GM12878 (cell line): ENCODE measurements at regions not wholly inside any gene's neighbourhood (a gene's known extent, or its start where the extent isn't known, plus 50 kb on each side); places are given as distances from the start of the nearest gene placed in this dataset.

ENCODE experiments used
- ATAC-seq: fragments of 200-7000 bp; cut with Tn5 transposase; 3 replicates; pipeline ENCODE4 v1.9.1; 2020; ENCODE audit warnings: mild to moderate bottlenecking, moderate library complexity
- BruUV-seq: library from RNA; stranded (reverse); fragments of 400-500 nt; replicated peaks from 2 replicates; lab custom pipeline; 2021; lab: Mats Ljungman, UMichigan
- CTCF ChIA-PET: fragments of 300-600 bp; sonication (Branson Sonifier 250); formaldehyde crosslinking; extraction: SDS; loops from one replicate; lab custom pipeline; 2021; ENCODE audit warnings: inconsistent platforms; lab: Yijun Ruan, JAX
- POLR2A ChIA-PET: fragments of 350-600 bp; formaldehyde crosslinking; extraction: SDS; loops from one replicate; lab custom pipeline; 2021; ENCODE audit warnings: inconsistent platforms; lab: Charles Lee
- RAD21 ChIA-PET: fragments of 300-600 bp; sonication (Branson Sonifier 250); formaldehyde crosslinking; loops from one replicate; lab custom pipeline; 2023; ENCODE audit warnings: antibody characterized with exemption; ENCODE audit not compliant: unreplicated experiment; lab: Charles Lee
- SMC1A ChIA-PET: fragments of 300-600 bp; sonication (Branson Sonifier 250); formaldehyde crosslinking; loops from one replicate; lab custom pipeline; 2023; ENCODE audit not compliant: unreplicated experiment, uncharacterized antibody; lab: Charles Lee
- DNase-seq: peaks from one replicate; pipeline ENCODE4 v3.0.0-alpha.2; 2011; ENCODE audit warnings: low read depth, low spot score
- FAIRE-seq: peaks from 3 replicates; lab custom pipeline; 2011; peaks lifted over from hg19 to GRCh38; lab: Jason Lieb, UNC
- H2AFZ ChIP-seq: 2 replicates; pipeline ENCODE4 v1.6.0; 2011; ENCODE audit warnings: low read depth, low read length, control low read depth; ENCODE audit not compliant: control insufficient read depth
- H3K27ac ChIP-seq: 2 replicates; pipeline ENCODE4 v1.5.1; 2011; ENCODE audit warnings: control low read depth; ENCODE audit not compliant: control insufficient read depth, insufficient read depth
- H3K27me3 ChIP-seq, 2 experiments: replicated peaks in 1 of 2; 2 replicates each; pipeline versions ENCODE4 v1.6.0 to v1.6.1; 2011; ENCODE audit warnings: low read length in 1 of 2; ENCODE audit not compliant: control insufficient read depth in 2 of 2, insufficient read depth in 2 of 2
- H3K36me3 ChIP-seq, 2 experiments: 2 replicates each; pipeline ENCODE4 v1.5.1; 2011; ENCODE audit warnings: low read length in 1 of 2; ENCODE audit not compliant: control insufficient read depth in 2 of 2, insufficient read depth in 2 of 2
- H3K4me1 ChIP-seq: 2 replicates; pipeline ENCODE4 v1.6.1; 2011; ENCODE audit warnings: mild to moderate bottlenecking, low read length, moderate library complexity, mixed read lengths; ENCODE audit not compliant: control insufficient read depth, insufficient read depth
- H3K4me2 ChIP-seq: 2 replicates; pipeline ENCODE4 v1.6.0; 2011; ENCODE audit warnings: control low read depth; ENCODE audit not compliant: control insufficient read depth, insufficient read depth
- H3K4me3 ChIP-seq: fragments of 200-600 bp; sonication (generic); 2 replicates; pipeline ENCODE4 v1.5.1; 2016
- H3K79me2 ChIP-seq: 2 replicates; pipeline ENCODE4 v1.6.0; 2011; ENCODE audit warnings: low read length; ENCODE audit not compliant: control insufficient read depth, insufficient read depth
- H3K9ac ChIP-seq: 2 replicates; pipeline ENCODE4 v1.8.0; 2011; ENCODE audit warnings: low read length, control low read depth, mixed read lengths; ENCODE audit not compliant: control insufficient read depth, insufficient read depth
- H3K9me3 ChIP-seq: replicated peaks from 3 replicates; pipeline ENCODE4 v1.5.1; 2011; ENCODE audit warnings: mild to moderate bottlenecking, low read length; ENCODE audit not compliant: control insufficient read depth, insufficient read depth
- H4K20me1 ChIP-seq: 2 replicates; pipeline ENCODE4 v1.6.0; 2011; ENCODE audit not compliant: control insufficient read depth, insufficient read depth
- BACH1 ChIP-seq: fragments of 450-650 bp; IDR thresholded peaks from 2 replicates; pipeline ENCODE4 v1.6.1; 2017; ENCODE audit warnings: mild to moderate bottlenecking, borderline replicate concordance
- CEBPB ChIP-seq, 2 experiments: fragments of 150-350 bp in 1 of 2; IDR thresholded peaks; 2 replicates each; pipeline ENCODE4 v1.6.1; 2012 to 2014; ENCODE audit warnings: low read depth in 2 of 2, low read length in 2 of 2, borderline replicate concordance in 1 of 2, inconsistent platforms in 1 of 2
- CREB1 ChIP-seq: IDR thresholded peaks from 2 replicates; pipeline ENCODE4 v1.6.1; 2012; ENCODE audit warnings: low read depth, mild to moderate bottlenecking, inconsistent platforms
- ETV6 ChIP-seq, 2 experiments: fragments of 450-650 bp in 1 of 2; IDR thresholded peaks in 1 of 2; conservative IDR thresholded peaks in 1 of 2; 2 replicates each; pipeline ENCODE4 v1.6.1; 2014; ENCODE audit warnings: antibody characterized with exemption in 1 of 2, borderline replicate concordance in 1 of 2, low read depth in 1 of 2, mild to moderate bottlenecking in 1 of 2, moderate library complexity in 1 of 2
- RAD21 ChIP-seq: IDR thresholded peaks from 2 replicates; pipeline ENCODE4 v1.6.1; 2011; ENCODE audit warnings: mild to moderate bottlenecking, low read depth, low read length, moderate library complexity; ENCODE audit not compliant: insufficient read depth
- USF2 ChIP-seq: IDR thresholded peaks from 2 replicates; pipeline ENCODE4 v1.6.1; 2011; ENCODE audit warnings: low read depth, low read length, improper control_type of control experiment, borderline replicate concordance
- YY1 ChIP-seq: IDR thresholded peaks from 2 replicates; pipeline ENCODE4 v1.6.1; 2011; ENCODE audit warnings: low read depth, mild to moderate bottlenecking, low read length
- WGBS: methylation state at CpG from one replicate; pipeline ENCODE4 v1.1.6; 2016; ENCODE audit warnings: low lambda C conversion rate; ENCODE audit not compliant: insufficient replicate concordance, insufficient coverage; ENCODE audit errors: missing lambda C conversion rate; 5-methylcytosine and 5-hydroxymethylcytosine counted together
- in situ Hi-C: fragments of 300-500 bp; cut with MboI; formaldehyde crosslinking; loops from 9 replicates; pipeline ENCODE4 v1.14.3; 2018; ENCODE audit warnings: mixed read lengths
- intact Hi-C: fragments of 100-400 bp; cut with micrococcal nuclease; formaldehyde crosslinking; loops from one replicate; pipeline ENCODE4 v1.14.2; 2022; ENCODE audit not compliant: unreplicated experiment
- TF ChIP-seq, protein P1 (sequence below): fragments of 450-650 bp; IDR thresholded peaks from 2 replicates; pipeline ENCODE4 v1.6.1; 2016; ENCODE audit warnings: mild to moderate bottlenecking

DNA sequence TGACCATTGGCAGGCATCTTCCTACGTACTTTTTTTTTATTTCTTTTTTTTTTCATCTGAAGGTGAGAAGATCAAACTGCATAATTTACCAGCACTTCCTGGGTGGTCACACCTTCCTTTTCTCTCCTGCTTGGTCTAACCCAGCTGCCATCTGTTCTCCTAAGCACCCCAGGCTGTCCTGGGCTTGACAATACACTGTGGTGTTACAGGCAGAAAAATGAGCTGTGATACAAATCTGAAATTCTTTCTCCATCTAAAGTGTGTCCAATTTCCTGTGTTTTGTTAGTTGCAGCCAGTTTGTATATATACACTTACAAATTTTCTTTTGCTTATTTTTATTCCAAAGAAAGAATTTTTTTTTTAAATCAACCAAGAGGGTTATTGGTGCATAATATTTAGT, 786.0 kb upstream of the ZEB2 start:
- H3K4me1 ChIP-seq, result no peaks in the 10 kb centered on the region
- DNase-seq (no peak), FAIRE-seq (no peak), ATAC-seq (no peak)
- no peaks in the 10 kb centered on the region for H3K9me3 ChIP-seq
- ChIA-PET RAD21 (no interaction called here), CTCF (interaction anchor here (0.6 kb wide), 1 partner anchor 371 kb away, joined by 3 read pairs; no protein-coding TSS in a partner anchor), POLR2A (interaction anchor here (0.6 kb wide), 1 partner anchor 209 kb away, joined by 4 read pairs; no protein-coding TSS in a partner anchor), SMC1A (no interaction called here)
- H3K4me3 ChIP-seq, result no peak overlapping the region
- BruUV-seq, result no TSS peak
- H4K20me1 ChIP-seq, result no peaks in the 10 kb centered on the region
- H3K27me3 ChIP-seq, result no peaks in the 10 kb centered on the region; a peak in 1 of 4 replicates
- no peaks in the 10 kb centered on the region for H3K36me3 ChIP-seq
- no peak overlapping the region for H3K4me2 ChIP-seq
- H2AFZ ChIP-seq, result no peak overlapping the region
- no peak overlapping the region for H3K9ac ChIP-seq
- H3K79me2 ChIP-seq, result no peaks in the 10 kb centered on the region
- intact Hi-C loops, result no loop called here
- H3K27ac ChIP-seq, result no peak overlapping the region
- 53% methylated on average over 1 of the region's 1 CpG for WGBS
- in situ Hi-C loops, result no loop called here
- no peak for TF ChIP-seq BACH1
- TF ChIP-seq CEBPB (IDR thresholded peaks at IDR 0.05; ENCODE audit: borderline replicate concordance in 1 of 2, low read depth in 2 of 2, low read length in 2 of 2), result no peak
- no peak for TF ChIP-seq RAD21
- TF ChIP-seq USF2, result no peak
- TF ChIP-seq, protein P1, sequence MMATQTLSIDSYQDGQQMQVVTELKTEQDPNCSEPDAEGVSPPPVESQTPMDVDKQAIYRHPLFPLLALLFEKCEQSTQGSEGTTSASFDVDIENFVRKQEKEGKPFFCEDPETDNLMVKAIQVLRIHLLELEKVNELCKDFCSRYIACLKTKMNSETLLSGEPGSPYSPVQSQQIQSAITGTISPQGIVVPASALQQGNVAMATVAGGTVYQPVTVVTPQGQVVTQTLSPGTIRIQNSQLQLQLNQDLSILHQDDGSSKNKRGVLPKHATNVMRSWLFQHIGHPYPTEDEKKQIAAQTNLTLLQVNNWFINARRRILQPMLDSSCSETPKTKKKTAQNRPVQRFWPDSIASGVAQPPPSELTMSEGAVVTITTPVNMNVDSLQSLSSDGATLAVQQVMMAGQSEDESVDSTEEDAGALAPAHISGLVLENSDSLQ, result no peak
- TF ChIP-seq YY1, result no peak
- TF ChIP-seq ETV6 (conservative IDR thresholded peaks at IDR 0.05 in 1 of 2, IDR thresholded peaks at IDR 0.05 in 1 of 2; ENCODE audit: borderline replicate concordance in 1 of 2, low read depth in 1 of 2), result no peak
- no peak for TF ChIP-seq CREB1
